Middle frontal gyrus (tissue), 1 donor: ENCODE measurements at regions not wholly inside any gene's neighbourhood (a gene's known extent, or its start where the extent isn't known, plus 50 kb on each side); places are given as distances from the start of the nearest gene placed in this dataset.

Experiments used
- DNase-seq: peaks from one replicate; pipeline ENCODE4 v3.0.0-alpha.2; 2015; ENCODE audit warnings: low spot score; ENCODE audit errors: extremely low spot score

DNA sequence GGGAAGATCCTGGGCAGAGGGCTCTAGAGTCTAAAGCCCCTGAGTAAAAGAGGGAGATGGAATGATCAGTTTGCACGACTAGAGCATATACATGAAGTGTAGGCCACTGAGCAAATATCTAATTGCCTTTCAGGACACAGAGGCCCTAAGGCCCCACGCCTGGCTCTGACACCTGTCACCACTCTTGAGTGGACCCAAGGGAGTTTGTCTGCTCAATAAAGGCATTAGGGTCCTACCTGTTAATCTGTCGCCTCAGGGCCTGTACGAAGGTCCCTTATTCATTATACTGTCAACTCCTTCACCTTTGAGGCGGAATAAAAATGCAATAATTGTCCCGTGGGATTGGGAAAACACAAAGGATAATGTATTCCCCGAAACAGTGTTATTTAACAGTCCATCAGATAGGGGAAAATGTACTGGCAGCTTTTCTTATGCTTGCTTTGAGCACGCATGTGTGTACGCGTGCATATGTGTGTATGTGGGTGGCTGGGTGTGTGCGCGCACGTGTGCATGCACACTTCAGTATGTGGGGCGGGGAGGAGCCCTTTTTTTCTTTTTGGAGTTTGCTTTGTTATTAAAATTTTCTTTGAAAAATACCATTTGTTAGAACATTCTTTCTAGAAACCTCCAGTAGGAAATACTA lies 161.8 kb upstream of the SERP2 start:
- DNase-seq = no peak

- no peak for DNase-seq
Measured at GRCh38 chr13:44212633-44213396, 160.8 kb upstream of the SERP2 start.

GRCh38 chr13:44218501-44219240 lies 155.0 kb upstream of the SERP2 start:
- DNase-seq = no peak

- no peak for DNase-seq
Measured at GRCh38 chr13:44219577-44220548, 153.8 kb upstream of the SERP2 start.

- no peak for DNase-seq
Measured at GRCh38 chr13:44220948-44221347, 152.7 kb upstream of the SERP2 start.

- no peak for DNase-seq
Measured at GRCh38 chr13:44221657-44222056, 152.0 kb upstream of the SERP2 start.

- no peak for DNase-seq
Measured at GRCh38 chr13:44223770-44224444, 149.7 kb upstream of the SERP2 start.

DNA sequence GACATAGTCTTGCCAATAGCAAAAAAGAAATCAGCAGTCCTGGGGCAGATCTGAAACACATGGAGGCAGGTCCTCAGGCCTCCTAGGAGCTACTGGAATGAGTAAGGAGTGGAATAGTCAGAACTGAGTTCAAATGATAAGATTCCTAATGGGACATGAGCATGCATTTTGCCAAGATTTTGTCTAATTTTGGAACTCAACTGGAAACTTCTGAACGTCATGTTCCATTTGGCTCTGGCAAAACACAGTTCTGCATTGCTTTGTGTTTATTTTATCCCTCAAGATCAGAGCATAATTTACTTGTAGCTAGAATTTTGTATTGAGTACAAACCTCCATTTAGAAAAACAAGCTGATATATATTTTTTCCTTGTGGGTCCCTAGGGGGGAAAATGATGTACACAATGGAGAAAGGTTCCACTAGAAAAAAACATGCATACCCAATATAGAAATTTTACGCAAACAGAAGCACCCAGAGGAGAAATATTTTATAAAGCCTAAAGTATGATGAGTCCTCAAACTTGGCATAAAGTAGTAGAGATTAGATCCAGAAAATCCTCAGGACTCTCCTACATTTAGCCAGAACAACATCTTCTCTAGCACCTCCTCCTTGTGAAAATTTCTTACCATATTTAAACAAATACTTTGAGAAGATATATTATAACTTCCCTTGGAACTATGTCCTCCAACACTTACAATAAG lies 149.0 kb upstream of the SERP2 start:
- DNase-seq = peak; percentile 40

DNA sequence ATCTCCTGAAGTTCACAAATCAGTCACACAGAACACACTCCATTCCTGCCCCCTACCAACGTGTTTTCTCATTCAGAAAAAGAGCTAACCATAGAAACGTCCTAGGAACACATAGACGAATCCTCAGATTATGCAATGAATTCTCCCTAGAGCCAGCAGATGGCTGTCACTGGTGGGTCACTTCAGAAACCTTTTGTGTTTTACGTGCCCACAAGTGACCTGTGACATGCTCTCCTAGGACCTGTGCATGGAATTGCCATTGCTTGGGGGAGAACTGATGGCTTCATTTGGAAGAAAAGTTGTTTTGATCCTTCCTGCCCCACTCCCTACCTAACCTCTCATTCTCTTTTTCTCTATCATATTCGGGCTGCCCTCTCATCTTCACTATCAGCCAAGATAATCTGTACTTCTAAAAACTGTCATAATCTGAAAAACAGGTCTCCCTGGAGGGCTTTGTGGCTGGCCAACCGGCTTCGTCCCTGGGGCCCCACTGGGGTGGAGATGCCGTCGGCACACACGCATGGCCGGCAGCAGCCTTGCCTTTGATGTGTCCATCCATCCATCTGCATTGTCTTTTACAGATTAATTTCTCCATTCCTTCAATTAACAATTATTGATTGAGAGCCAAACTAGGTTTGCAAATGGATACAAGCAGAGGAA lies 144.1 kb upstream of the SERP2 start:
- no peak for DNase-seq

- no peak for DNase-seq
Measured at GRCh38 chr13:44230071-44230470, 143.6 kb upstream of the SERP2 start.

GRCh38 chr13:44230736-44231135 lies 142.9 kb upstream of the SERP2 start:
- DNase-seq = no peak

DNA sequence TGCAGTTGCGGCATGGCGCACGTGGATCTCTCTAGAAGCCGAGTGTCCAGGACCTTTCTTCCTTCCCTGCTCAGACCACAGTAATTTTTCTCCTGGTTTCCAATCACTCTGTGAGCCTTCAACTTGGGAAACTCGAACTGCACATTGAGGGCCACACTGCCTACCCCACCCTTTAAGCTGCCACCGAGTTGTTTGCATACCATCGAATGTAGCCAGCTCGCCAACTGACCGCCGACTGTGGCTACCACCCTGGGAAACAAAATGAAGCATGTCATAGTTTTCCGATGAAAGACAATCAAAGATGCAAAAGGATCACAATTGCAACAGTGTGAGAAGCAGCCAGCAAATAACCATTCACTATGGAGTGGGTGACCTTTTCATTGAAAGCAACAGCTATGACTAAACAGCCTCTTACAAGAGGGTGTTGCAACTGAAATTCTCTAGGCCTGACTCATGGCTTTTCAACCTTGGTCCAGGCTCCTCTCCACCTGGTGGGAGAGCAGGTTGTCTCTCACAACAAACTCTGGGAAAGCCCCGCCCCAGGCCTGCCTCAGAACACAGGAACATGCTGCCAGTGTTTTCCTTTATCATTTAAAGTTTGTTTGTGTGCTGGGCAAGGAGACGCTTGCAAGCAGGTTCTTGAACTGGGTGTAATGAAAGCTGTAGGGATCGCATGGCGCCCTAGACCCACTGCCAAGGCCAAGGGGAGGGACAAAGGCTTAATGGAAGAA lies 141.7 kb upstream of the SERP2 start:
- no peak for DNase-seq

DNA sequence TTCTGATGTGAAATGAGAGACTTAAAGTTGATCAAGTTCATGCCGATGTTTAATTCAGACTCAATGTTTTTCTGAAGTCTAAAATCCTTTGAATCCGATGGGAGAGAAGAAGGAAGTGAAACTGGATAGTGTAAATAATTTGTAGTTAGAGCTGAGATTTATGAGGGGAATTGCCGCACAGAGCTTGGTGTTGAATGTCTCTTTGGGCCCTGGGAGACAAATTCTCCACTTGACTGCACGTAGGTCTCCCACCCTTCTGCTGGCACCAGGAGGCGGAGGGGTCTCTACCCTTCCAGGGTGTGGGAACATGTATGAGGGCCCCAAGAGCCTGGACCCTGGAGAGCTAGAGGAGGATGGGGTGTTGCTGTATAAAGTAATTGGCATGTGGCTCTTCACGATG lies 140.8 kb upstream of the SERP2 start:
- DNase-seq = no peak

- DNase-seq = no peak
Measured at GRCh38 chr13:44234566-44234965, 139.1 kb upstream of the SERP2 start.

DNA sequence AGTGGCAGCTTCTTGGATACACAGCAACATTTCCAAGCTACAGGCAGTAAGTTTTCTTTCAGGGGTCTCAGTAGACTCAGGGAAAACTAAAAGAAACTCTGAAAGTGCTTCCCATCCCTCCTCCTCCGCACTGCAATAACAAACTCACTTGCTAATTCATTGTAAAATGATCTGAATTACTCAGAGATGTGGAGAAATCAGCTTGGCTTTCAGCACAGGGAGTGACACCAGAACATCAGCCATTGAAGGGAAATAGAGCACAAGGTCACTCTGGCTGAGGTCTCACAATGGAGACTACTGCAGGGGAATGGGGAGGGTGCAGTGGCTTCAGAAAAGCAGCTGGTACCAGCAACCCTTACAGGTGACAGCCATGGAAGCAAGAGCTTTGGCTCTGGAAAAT lies 137.3 kb upstream of the SERP2 start:
- DNase-seq = no peak

- DNase-seq = no peak
Measured at GRCh38 chr13:44236801-44237207, 136.8 kb upstream of the SERP2 start.

GRCh38 chr13:44237276-44237767 lies 136.3 kb upstream of the SERP2 start:
- DNase-seq = peak; percentile 73

- DNase-seq = no peak
Measured at GRCh38 chr13:44237881-44238421, 135.7 kb upstream of the SERP2 start.
